Daoy (cell line): ENCODE measurements at regions not wholly inside any gene's neighbourhood (a gene's known extent, or its start where the extent isn't known, plus 50 kb on each side); places are given as distances from the start of the nearest gene placed in this dataset.

Experiments
- DNase-seq: peaks from one replicate; pipeline ENCODE4 v3.0.0-alpha.2; 2015; ENCODE audit warnings: low read depth

DNA sequence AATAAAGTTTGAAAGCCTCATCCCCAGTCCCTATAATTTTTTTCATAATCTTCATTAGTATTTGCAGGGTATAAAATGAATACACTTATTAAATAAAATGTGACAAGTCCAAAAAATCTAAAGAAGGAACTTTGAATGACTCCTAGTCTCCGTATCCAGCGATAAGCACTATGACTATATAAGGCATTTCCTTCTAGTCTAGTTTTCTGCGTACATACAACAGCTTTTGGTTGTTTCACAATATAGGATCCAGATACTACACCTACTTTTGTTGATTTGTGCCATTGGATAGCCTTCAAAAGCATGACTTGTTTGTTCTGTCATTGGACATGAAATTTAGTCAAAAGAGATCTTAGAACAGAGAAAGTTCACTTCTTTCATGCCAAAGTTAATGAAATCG, 133.3 kb upstream of the PWP1 start:
- DNase-seq = no peak

DNA sequence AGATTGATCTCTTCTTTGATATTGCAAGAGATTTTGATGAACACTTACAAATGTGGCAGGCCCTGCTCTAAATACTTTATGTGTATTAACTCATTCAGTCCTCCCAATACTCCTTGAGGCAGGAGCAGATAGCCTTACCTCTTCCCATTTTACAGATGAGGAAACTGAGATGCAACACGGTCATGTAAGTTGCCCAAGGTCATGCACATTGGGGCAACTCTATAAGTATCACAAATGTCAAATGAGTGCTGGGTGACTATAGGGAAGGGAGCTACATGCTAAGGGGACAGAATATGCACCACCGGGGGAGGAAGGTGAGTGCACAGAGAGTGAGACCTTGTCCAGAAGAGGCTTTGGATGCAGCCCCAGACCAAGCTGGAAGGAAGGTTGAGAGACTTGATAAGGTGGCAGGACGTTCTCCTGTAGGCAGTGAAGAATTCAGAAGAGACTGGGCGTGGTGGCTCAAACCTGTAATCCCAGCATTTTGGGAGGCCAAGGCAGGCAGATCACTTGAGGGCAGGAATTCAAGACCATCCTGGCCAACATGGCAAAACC, 132.3 kb upstream of the PWP1 start:
- no peak for DNase-seq

DNA sequence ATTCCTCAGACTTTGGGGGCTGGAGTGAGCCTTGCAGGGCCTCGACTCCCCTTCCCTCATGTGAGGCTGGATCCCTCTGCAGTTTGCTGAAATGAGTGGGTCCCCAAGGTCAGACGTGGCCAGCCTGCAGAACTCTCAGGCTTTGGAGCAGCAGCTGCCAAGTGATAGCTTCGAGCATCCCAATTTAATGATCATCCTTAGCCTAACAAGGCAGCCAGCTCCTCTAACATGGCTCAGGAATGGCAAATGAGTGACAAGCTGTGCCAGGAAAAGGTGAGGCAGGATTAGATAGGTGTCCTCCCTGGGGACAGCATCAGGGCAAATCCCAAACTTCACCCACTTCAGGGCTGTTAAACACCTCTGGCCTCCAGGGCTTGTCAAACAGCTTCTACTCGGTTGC, 130.7 kb upstream of the PWP1 start:
- no peak for DNase-seq

DNA sequence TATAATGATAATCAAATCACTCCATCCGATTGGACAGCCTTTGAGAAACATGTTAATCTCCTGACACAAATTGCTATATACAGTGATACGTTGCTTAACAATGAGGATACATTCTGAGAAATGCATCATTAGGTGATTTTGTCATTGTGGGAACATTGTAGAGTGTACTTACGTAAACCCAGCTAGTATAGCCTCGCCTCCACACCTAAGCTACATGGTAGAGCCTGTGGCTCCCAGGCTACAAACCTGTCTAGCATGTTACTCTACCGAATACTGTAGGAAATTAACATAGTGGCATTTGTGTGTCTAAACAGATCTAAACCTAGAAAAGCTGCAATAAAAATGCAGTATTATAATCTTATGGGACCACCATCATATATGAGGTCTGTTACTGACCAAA, 128.6 kb upstream of the PWP1 start:
- no peak for DNase-seq

DNA sequence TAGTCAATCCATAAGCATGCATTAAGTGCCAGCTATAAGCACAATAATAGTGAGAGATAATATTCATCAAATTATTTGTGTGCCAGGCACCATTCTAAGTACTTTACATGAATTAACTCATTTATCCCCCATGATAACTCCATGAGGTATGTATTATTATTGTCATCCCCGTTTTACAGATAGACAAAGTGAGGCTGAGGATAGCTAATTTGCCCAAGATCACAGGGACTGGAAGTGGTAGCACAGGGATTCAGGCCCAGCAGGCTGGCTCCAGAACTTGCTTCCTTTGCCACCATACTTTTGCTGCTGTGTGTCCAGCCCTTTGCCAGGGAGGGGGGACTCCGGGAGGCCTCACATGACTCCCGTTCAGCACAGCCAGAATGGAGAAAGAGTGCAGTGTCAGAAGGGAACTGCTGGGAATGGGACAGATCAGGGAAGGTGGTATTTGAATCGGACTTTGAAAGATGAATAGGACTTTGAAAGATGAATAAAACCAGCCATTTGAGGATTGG, 128.0 kb upstream of the PWP1 start:
- no peak for DNase-seq

DNA sequence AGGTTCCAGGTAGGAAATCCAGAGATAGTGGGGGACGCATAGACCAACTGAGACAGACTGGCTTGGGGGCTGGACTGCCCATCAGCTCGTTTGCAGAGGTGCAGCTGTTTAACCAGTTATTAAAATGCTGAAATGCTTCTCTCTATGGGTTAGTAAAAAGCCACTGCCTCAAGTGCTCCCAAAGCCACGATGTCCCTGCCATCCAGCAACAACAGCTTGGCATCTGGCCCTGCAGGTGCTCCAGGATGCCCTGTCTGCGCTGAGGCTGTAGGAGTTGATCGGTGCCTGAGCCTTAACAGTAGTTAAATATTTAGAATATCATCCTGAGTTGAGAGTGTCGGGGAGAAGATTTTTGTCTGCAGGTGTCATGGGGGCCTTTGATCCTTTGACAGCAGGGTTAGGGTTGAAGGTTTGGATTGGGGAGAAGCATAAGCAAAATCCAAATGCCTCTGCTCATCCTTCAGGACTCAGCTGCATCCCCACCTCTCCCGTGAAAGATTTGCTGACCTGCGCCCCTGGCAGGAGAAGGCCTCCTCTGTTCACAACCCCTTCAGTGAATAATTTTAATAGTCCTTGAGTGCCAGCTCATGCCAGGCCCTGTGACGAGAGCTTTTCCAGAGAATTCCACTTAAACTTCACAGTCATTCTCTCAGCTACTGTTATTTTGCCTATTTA, 127.3 kb upstream of the PWP1 start:
- no peak for DNase-seq

DNA sequence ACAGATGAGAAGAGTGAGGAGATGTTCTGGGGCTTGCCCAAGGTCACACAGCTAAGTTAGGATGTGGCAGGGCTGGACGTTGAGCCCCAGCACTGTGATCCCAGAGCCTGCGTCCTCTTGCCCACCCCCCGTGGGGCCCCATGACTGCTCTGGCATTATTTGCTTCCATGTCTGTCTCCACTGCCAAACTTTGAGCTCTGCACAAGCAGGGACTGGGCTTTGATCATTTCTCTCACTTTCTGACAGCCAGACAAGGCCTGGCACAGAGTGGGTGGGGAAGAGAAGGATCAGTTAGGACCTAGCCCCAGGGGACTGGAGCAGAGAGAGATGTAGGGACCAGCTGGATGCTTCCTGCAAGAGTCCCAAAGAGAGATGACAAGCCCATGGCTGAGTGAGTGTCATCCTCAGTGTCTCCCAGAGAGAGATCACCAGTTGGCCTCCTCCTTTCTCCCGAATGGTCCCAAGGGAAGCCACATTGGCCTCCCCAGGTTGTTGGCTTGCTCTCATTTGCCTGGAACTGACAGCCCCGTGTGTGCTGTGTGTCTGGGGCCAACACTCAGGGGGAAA, 126.7 kb upstream of the PWP1 start:
- DNase-seq = no peak

DNA sequence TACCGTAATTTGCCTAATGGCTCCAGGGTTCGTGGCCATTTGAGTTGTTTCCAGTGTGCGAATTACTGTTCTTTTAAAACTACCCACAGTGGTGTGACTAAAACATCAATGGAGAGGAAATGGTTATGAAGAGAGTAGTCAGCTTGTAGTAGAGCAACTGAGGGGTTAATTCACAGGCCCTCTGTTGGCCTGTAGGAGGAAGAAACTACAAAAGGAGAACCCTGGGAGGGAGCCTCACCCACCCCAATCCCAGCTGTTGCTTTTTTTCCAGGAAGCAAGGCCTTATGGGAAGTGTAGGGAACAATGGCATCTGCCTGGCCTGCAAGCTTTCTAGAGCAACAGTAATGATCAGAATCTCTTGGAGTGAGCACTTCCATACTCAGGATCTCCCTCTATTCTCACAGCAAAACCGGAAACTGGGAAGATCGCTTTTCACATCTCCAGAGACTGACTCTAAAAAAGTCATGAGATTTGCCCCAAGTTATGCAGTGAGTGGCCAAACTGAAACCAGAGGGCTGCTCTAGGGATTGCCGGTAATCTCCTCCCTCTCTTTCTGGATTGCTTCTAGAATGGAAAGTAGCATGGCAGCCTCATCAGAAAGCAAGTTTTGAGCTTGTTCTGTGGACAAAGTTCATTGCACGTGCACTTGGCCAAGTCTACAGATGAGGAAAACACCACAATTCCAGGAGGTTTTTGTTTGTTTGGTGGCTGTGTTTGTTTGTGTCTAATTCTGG, 125.3 kb upstream of the PWP1 start:
- no peak for DNase-seq

DNA sequence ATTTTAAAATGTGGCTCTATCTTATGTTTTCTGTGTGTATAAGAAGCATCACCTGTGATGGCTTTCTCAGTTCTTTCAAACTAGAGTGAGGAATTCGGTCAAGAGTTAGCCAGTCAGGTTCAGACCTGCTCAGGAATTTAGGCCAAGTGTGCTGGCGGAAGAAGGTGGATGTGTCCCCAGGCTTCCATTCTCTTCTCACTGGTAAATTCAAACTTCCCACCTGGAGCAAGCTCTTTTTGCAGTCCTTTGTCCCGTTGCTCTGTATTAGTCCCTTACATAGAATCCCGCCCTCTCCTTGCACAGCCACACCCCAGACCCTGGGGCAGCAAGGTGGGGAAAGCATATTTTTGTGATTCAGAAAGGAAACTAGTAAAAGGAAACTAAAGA, 124.7 kb upstream of the PWP1 start:
- DNase-seq = no peak

DNA sequence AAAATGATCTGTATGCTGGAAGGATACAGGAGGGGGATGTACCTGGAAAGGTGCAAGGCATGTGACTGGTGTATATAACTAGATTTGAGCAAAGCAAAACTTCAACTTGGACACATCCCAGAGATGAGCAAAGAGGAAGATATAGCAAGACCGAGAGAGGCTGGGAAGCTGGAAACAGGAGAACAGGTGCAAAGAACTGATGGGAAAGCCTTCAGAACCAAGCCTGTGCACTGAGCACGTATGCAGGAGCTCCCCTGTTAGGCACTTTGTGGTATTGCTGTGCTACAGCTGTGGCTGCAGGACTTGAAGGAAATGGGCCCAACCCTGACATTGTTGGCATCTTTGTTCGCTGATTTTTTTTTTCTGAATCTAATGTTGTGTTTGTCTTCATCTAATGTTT, 120.7 kb upstream of the PWP1 start:
- peak; percentile 36 for DNase-seq

DNA sequence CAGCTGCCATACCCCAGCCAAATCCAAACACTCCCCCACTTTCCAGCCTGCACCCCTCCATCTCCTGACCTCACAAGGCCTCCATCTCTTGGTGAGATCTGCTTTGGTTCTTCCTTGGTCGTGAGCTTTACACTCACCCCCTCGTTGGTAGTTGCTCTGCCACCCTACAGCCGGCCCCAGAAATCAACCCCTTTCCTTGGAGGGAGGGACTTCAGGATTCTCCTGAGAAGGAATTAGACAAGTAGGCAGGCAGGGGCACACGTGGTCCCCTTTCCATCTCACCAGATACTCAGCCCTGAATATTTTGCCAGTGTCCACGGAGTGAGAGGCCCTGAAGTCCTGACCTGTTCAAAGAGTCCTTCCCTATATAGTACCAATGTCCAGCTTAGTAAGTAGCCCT, 120.0 kb upstream of the PWP1 start:
- DNase-seq = no peak

DNA sequence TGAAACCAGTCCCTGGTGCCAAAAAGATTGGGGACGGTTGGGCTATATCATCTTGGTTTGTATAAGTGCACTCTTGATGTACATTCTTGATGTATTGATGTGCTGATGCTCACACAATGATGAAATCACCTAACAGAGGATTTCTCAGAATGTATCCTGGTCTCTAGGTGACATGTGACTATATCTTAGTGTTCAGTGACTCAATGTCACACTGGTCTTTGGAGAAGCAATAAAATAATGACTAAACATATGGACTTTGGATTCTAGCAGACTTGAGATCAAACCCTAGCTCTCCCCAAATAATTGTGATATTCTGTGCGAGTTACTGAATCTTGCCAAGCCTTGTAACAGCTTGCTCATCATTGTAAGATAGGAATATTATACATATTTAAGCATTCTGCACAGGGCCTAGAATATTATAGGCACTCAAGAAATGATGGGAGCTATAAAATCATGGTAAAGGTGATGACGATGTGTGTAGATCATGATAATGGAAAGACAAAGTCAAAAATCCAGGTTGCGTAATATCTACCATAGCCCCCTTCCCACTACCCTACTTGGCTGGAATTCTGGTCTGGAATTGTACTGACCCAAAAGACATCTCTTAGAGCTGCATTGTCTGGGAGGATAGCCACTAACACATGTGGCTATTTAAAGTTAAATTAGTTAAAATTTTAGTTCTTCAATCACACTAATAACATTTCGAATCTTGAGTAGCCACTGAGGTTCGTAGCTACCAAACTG, 117.6 kb upstream of the PWP1 start:
- no peak for DNase-seq

DNA sequence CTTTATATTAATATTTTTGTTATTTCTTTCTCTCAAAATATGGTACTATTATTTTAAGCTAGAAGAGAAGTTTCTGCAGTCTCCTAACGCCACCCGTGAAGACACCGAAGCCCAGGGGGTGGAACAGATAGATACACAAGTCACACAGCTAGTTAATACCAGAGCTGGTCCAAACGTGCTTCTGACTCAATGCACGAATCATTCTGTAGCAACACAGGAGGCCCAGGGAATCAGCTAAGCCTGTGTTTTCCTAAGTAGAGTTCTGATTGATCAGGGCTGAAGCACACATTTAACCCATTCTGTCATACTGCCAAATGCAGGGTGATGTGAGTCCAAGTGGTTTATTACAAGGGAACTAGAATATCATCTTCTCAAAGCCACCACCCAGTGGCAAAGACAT, 116.9 kb upstream of the PWP1 start:
- DNase-seq = no peak

DNA sequence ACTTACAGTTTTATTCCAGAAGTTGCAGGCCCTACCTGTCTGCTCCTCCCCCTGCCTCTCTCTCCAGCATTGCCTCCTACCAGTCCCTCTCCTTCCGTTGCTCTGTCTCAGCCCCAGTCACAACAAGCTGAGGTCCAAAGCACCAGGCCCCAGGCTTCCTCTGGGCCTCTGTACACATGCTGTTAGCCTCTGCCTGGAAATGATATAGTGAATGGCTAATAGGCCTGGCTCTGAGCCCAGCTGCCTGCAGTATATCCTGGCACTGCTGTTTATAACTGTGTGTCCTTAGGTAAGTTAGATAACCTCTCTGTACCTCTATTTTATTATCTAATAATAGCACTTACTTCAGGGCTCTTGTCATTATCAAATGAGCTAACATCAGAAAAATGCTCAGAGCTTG, 114.9 kb upstream of the PWP1 start:
- DNase-seq = peak; percentile 27

DNA sequence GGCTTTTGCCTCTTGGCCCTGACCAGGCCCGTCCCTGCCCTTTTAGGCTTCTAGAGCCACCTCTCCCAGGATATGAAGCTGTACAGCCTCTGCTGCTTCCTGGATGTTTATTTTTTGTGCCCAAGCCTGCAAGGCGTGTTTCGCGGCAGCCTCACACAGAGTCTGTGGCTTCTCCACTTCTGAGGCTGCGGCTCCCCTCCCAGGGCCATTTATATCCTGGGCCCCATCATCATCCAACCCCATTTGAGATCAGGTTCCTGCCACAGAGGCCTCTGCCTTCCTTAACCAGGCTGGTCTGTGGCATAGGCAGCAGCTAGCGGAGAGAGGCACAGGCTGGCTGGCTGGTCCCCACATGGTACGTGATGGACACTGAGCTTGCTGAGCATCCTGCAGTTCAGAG, 114.1 kb upstream of the PWP1 start:
- DNase-seq = no peak

DNA sequence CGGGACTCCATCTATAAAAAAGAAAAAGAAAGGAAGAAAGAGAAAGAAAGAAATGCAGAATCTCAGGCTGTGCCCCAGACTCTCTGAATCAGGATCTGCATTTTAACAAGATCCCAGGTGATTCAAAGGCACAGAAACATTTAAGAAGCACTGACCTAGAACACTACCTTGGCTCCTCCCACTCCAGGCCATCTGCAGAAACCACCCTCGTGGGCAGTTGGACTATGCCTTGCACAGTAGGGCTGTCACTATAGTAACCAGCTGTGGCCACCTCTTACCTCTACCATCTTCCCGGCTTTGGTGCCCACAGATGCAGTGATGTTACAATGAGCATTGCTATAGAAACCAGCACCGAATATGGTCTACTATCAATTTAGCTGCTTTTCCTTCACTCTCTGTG, 110.9 kb upstream of the PWP1 start:
- DNase-seq = no peak

DNA sequence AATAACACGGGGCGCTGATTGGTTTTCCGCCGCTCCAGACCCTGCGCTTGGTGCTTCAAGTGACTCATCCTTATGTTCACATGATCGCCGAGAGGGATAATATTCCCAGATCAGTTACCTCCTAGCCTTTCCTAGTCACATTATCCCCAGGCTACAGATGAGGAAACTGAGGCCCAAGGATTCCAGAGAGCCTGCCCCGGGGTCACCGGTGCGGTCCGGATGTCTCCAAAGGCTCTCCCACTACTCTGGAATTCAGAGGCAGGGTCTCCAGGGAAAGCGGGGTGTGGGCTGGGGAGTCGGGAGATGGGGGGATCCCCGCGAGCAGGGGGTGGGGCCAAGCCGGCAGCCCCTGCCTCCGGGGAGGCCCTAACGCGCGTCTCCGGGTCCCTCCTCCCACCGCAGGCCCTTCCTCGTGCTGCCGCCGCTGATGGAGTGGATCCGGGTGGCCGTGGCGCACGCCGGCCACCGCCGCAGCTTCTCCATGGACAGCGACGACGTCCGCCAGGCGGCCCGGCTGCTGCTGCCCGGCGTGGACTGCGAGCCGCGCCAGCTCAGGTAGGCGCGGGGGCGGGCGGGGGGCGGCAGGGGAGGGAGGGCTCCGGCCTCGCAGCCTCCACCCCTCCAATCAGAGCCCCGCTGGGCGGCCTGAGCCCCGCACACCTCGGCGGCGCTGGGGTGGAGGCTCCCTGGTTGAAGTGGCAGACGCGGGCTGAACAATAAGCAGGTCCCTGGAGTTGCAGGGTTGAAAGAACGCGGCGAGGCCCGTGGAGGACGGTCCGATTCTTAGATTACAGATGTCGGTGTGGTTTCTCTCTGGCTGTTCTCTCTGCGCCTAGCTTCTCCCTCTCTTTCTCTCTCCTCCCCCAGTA, 104.6 kb upstream of the PWP1 start:
- no peak for DNase-seq

DNA sequence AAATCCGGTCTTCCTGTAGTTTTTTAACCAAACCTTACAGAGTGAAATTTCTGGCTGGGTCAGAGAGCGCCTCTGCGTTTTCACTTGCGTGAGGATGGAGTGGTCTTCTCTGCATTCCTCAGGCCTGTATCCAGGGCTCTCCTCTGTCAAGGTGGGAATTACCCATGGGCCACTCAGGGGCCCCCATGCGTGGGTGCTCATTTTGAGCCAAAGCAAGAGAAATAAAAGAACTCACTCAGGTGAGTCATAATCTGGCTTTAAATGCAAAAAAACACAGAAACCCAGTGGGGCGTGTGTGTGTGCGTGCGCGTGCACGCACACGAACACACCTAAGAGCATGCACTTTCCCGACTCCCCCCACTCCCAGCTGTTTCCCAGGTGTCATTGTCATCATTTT, 104.0 kb upstream of the PWP1 start:
- no peak for DNase-seq

DNA sequence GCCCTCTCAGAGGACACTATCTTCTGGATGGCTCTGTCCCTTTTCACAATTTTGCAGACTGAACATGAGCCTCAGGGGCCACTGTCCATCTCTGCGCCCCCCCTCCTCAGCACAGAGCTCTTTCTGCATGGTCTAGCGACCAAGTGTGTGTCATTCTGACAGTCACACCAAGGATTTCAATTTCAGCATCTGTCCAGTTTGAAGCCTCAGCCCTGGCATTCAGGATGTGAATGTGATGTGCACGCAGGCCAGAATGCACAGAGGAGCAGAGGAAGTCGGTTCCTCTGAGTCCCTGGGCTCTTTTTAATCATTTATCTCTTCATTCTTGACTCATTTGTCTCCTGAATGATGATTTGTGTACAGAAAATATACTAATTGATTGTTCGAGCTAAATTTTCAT, 102.0 kb upstream of the PWP1 start:
- no peak for DNase-seq

DNA sequence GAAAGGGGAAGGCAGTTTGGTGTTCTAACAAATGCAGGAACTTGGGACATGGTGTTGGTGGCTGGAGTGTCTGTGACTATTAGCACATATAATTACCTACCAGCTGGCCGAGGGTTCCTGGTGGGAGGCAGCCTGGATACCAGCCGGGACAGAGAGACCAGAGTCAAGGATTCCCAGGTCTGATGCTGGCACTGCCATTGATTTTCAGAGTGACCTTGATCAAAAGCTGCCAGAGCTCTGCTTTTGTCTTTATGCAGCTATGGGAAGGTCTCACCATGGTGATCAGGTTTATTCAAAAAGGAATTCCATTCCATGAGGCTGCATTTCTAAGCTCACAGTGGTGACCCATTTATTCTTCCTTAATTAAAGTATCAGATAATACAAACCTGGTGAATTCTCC, 101.0 kb upstream of the PWP1 start:
- DNase-seq = no peak

DNA sequence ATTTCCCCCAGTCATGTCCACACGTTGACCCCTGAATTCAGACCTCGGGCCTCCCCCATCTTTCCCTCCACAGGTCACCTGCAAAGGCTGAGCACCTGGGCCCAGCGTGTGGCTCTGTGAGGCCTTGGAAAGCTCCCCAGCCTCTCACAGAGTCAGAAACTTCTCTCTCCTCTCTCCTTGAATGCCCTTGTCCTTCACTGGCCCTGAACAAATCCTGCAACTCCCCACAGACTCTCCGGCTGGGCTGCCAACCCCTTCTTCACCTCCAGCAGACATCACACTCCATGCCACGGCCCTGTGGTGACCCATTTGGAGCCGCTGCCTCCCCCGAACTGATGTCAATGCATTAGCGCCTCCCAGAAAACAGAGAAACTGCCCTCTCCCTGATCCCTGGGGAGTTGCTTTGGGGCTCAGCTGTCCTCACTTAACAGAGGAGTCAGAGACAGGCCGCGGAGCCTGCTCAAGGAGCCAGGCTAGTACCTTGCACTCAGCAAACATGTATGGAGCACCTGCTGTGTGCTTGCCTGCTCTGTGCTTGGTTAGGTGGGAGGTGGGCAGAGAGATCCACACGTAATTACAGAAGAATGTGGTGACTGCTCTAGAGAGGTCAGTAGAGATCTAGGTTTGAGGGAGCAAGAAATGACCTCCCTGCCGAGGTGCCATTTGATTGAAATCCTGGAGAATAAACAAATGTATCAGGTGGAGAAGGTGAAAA, 99.2 kb upstream of the PWP1 start:
- no peak for DNase-seq
